CD4-positive, alpha-beta memory T cell (primary cell): ENCODE measurements at regions not wholly inside any gene's neighbourhood (a gene's known extent, or its start where the extent isn't known, plus 50 kb on each side); places are given as distances from the start of the nearest gene placed in this dataset.
"Not testable (repeated sequence)": the region's sequence is repeated elsewhere in the genome, so short reads cannot be mapped to it uniquely, and the experiment has no call there.

Experiments
- CTCF ChIA-PET: fragments of 350-600 bp; sonication (Branson Sonifier 250); formaldehyde crosslinking; loops from one replicate; lab custom pipeline; 2021; ENCODE audit warnings: inconsistent platforms; ENCODE audit not compliant: partially characterized antibody; lab: Charles Lee
- POLR2A ChIA-PET: fragments of 350-600 bp; sonication (Branson Sonifier 250); formaldehyde crosslinking; loops from one replicate; lab custom pipeline; 2021; ENCODE audit not compliant: partially characterized antibody; lab: Charles Lee
- DNase-seq, 5 donors: peaks; one replicate each; pipeline versions ENCODE4 v3.0.0 to v3.0.0-alpha.2; 2020 to 2022; ENCODE audit warnings: mixed read lengths in 1 of 5
- H3K27ac ChIP-seq: one replicate; pipeline ENCODE4 v1.7.0; 2013; ENCODE audit warnings: low read depth, low read length
- H3K27me3 ChIP-seq: 2 replicates; pipeline ENCODE4 v1.7.0; 2013; ENCODE audit warnings: mild to moderate bottlenecking, low read length, moderate library complexity; ENCODE audit not compliant: insufficient read depth
- H3K36me3 ChIP-seq: 2 replicates; pipeline ENCODE4 v1.7.0; 2013; ENCODE audit warnings: mild to moderate bottlenecking, low read length, moderate library complexity; ENCODE audit not compliant: insufficient read depth
- H3K4me1 ChIP-seq: 2 replicates; pipeline ENCODE4 v1.7.0; 2013; ENCODE audit warnings: mild to moderate bottlenecking, low read length, moderate library complexity; ENCODE audit not compliant: insufficient read depth
- H3K4me3 ChIP-seq, 2 donors: one replicate each; pipeline ENCODE4 v1.7.0; 2013; ENCODE audit warnings: low read length in 2 of 2, mild to moderate bottlenecking in 1 of 2
- H3K9me3 ChIP-seq, 2 donors: one replicate each; pipeline ENCODE4 v1.7.0; 2013; ENCODE audit warnings: low read length in 2 of 2, control low read depth in 1 of 2; ENCODE audit not compliant: control insufficient read depth in 1 of 2
- H3K27ac Mint-ChIP-seq, 7 donors: one replicate each; pipeline ENCODE4 v1.8.0; 2020 to 2021; ENCODE audit warnings: mixed read lengths in 7 of 7, mild to moderate bottlenecking in 6 of 7, inconsistent platforms in 3 of 7, moderate library complexity in 3 of 7
- H3K27me3 Mint-ChIP-seq, 2 donors: one replicate each; pipeline ENCODE4 v1.8.0; 2020 to 2021; ENCODE audit warnings: mixed read lengths in 2 of 2
- H3K36me3 Mint-ChIP-seq, 2 donors: one replicate each; pipeline ENCODE4 v1.8.0; 2020 to 2021; ENCODE audit warnings: mixed read lengths in 2 of 2, inconsistent platforms in 1 of 2, mild to moderate bottlenecking in 1 of 2
- H3K4me1 Mint-ChIP-seq, 4 donors: one replicate each; pipeline ENCODE4 v1.8.0; 2020 to 2021; ENCODE audit warnings: mixed read lengths in 4 of 4, mild to moderate bottlenecking in 1 of 4
- H3K4me3 Mint-ChIP-seq, 8 donors: one replicate each; pipeline ENCODE4 v1.8.0; 2020 to 2021; ENCODE audit warnings: mixed read lengths in 8 of 8, mild to moderate bottlenecking in 7 of 8, moderate library complexity in 6 of 8, inconsistent platforms in 3 of 8
- H3K9me3 Mint-ChIP-seq, 8 donors: one replicate each; pipeline ENCODE4 v1.8.0; 2020 to 2021; ENCODE audit warnings: mixed read lengths in 8 of 8, mild to moderate bottlenecking in 5 of 8, inconsistent platforms in 3 of 8, moderate library complexity in 1 of 8
- intact Hi-C: fragments of 100-400 bp; cut with micrococcal nuclease; formaldehyde crosslinking; loops from one replicate; pipeline ENCODE4 v1.15.1; 2023

DNA sequence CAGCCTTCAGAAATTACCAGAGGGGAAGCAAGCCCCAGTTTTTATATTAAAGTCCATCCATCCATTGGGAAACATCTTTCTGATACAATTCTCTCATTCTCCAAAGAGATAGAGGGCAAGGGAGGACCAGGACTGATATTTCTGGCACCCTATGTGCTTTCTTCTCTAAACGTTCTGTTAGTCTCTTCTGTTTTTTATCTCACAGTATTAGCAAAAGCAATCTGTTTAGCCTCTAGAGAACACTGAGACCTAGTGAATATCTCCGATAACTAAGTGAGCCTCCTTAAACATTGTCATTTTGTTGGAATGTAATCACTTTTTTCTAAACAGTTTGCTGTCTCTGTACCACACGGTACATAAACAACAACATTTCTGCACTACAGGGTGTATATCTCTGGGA, 464.6 kb downstream of the JRKL start:
- ChIA-PET CTCF (no interaction called here), POLR2A (no interaction called here)
- H3K36me3 Mint-ChIP-seq, result no peaks in the 10 kb centered on the region
- no peak for DNase-seq
- Histone ChIP-seq H3K4me3 (no peak overlapping the region), H3K27ac (no peak overlapping the region), H3K4me1 (no peaks in the 10 kb centered on the region), H3K9me3 (no peaks in the 10 kb centered on the region), H3K36me3 (no peaks in the 10 kb centered on the region), H3K27me3 (no peaks in the 10 kb centered on the region)
- peaks cover 0 to 11% (median 3%) of the 10 kb centered on the region in 8 donors for H3K9me3 Mint-ChIP-seq
- H3K27ac Mint-ChIP-seq, result no peak overlapping the region
- no peaks in the 10 kb centered on the region for H3K4me1 Mint-ChIP-seq
- H3K4me3 Mint-ChIP-seq, result no peak overlapping the region
- no peaks in the 10 kb centered on the region for H3K27me3 Mint-ChIP-seq
- intact Hi-C loops, result no loop called here

DNA sequence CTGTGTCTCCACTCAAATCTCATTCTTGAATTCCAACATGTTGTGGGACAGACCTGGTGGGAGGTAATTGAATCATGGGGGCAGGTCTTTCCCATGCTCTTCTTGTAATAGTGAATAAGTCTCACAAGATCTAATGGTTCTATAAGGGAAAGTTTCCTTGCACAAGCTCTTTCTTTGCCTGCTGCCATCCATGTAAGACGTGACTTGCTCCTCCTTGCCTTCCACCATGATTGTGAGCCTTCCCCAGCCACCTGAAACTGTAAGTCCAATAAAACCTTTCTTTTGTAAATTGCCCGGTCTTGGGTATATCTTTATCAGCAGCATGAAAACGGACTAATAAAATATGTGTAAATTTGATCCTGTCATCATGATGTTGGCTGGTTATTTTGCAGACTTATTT, 471.9 kb downstream of the JRKL start:
- H3K27ac Mint-ChIP-seq, H3K36me3 Mint-ChIP-seq, CTCF ChIA-PET, intact Hi-C loops, H3K4me1 ChIP-seq, H3K27me3 Mint-ChIP-seq, H3K9me3 ChIP-seq, H3K27me3 ChIP-seq, POLR2A ChIA-PET, DNase-seq, H3K4me3 ChIP-seq, H3K4me3 Mint-ChIP-seq, H3K4me1 Mint-ChIP-seq, H3K36me3 ChIP-seq, H3K27ac ChIP-seq: not testable (repeated sequence)
- H3K9me3 Mint-ChIP-seq, result peaks cover 0 to 12% (median 2%) of the 10 kb centered on the region in 8 donors

DNA sequence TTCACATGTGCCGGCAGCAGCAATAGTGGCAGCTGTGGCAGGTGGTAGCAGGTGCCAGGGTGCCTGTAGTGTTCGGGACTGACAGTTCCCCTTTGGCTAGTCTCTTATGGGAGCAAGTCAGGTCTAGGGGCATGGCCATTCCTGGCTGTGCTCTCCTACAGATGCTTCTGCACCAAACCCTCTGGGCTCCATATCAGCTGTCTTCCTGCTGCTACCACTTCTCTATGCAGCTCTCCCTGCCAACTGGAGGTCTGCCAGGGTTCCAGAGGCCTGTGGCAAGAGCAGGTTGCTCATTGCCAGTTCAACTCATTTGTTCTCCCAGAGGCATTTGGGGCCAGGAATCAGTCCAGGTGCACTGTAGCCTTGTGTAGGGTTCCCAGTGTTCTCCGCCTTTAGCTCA, 473.7 kb downstream of the JRKL start:
- POLR2A ChIA-PET, result no interaction called here

DNA sequence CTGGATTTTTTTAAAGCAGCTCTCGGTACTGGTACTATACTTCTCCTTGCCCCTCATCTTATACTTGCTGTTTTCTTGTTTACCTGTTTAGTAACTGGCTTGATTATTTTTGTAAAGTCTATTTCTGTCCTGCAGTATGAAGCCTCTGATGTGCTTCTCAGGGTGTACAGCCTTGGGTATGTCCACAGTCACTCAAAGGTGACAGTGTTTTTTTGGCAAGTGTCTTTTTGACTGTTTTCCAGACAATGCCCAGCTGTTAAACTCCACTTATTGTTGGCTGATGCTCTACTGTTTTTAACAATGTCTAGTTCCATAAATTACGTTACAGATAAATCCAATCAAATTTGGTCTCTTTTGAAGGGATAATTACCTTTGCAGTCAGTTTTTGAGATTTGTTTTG, 475.2 kb downstream of the JRKL start:
- CTCF ChIA-PET, result no interaction called here
- Mint-ChIP-seq H3K36me3 (no peaks in the 10 kb centered on the region), H3K4me3 (no peak overlapping the region), H3K9me3 (peaks cover 0 to 10% (median 3%) of the 10 kb centered on the region in 8 donors), H3K4me1 (no peaks in the 10 kb centered on the region), H3K27me3 (no peaks in the 10 kb centered on the region), H3K27ac (no peak overlapping the region)
- Histone ChIP-seq H3K9me3 (no peaks in the 10 kb centered on the region), H3K4me3 (no peak overlapping the region), H3K27ac (no peak overlapping the region), H3K4me1 (no peaks in the 10 kb centered on the region), H3K36me3 (no peaks in the 10 kb centered on the region), H3K27me3 (no peaks in the 10 kb centered on the region)
- POLR2A ChIA-PET, result no interaction called here
- intact Hi-C loops, result no loop called here
- DNase-seq, result no peak

More for the DNA sequence above, 473.7 kb downstream of the JRKL start:
- Mint-ChIP-seq H3K27me3 (no peaks in the 10 kb centered on the region), H3K4me3 (no peak overlapping the region), H3K36me3 (no peaks in the 10 kb centered on the region), H3K4me1 (no peaks in the 10 kb centered on the region), H3K9me3 (peaks cover 0 to 12% (median 2%) of the 10 kb centered on the region in 8 donors), H3K27ac (no peak overlapping the region)
- Histone ChIP-seq H3K4me1 (no peaks in the 10 kb centered on the region), H3K27ac (no peak overlapping the region), H3K36me3 (no peaks in the 10 kb centered on the region), H3K9me3 (no peaks in the 10 kb centered on the region), H3K27me3 (no peaks in the 10 kb centered on the region), H3K4me3 (no peak overlapping the region)
- intact Hi-C loops, result no loop called here
- CTCF ChIA-PET, result no interaction called here
- no peak for DNase-seq

DNA sequence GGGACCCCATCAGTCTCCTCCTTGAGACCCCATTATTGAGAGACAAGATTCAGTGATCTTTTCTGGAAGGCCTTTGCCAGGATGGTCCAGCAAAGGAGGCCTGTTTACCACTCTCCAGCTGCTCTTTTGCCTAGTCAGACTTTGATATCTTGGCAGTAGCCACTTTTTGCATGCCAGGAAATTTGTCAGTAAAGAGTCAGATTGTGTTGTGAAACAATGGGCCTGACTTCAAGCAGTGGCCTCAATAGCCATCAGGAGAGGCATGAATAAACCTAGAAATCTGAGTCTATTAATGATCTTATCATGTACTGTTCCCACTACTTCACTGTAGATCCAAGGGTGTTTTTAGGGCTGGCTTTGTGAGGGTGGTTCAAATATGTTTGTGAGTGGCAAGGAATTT, 479.4 kb downstream of the JRKL start:
- Mint-ChIP-seq H3K27ac (no peak overlapping the region), H3K9me3 (peaks cover 0 to 4% (median 2%) of the 10 kb centered on the region in 8 donors), H3K4me1 (no peaks in the 10 kb centered on the region), H3K36me3 (no peaks in the 10 kb centered on the region), H3K4me3 (no peak overlapping the region), H3K27me3 (no peaks in the 10 kb centered on the region)
- H3K9me3 ChIP-seq, result no peaks in the 10 kb centered on the region
- no peak overlapping the region for H3K27ac ChIP-seq
- CTCF ChIA-PET, result no interaction called here
- H3K4me1 ChIP-seq, result no peaks in the 10 kb centered on the region
- no peaks in the 10 kb centered on the region for H3K36me3 ChIP-seq
- POLR2A ChIA-PET, result no interaction called here
- no peak overlapping the region for H3K4me3 ChIP-seq
- DNase-seq, result no peak
- no peaks in the 10 kb centered on the region for H3K27me3 ChIP-seq
- intact Hi-C loops, result no loop called here

DNA sequence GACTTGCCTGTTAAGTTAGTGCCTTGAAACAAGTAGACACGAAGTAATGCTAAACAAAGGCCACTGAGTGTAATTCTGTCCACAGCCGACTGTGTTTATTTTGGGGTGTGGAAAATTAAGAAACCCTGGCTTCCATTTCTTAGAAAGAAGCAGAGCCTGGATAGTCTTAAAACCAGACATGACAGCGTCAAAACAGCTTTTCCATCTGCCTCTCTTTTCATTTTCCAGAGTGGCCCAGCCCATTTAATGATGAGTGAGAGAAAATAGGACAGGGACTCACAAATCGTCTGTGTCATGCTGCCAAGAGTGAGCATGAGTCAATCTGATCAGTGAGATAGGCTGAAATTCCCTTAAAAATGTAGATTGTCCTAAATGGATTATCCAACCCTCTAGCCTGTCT, 485.9 kb downstream of the JRKL start:
- Mint-ChIP-seq H3K27ac (no peak overlapping the region), H3K27me3 (no peaks in the 10 kb centered on the region), H3K9me3 (peaks cover 0 to 5% (median 0%) of the 10 kb centered on the region in 8 donors), H3K4me3 (no peak overlapping the region), H3K4me1 (no peaks in the 10 kb centered on the region), H3K36me3 (no peaks in the 10 kb centered on the region)
- H3K4me3 ChIP-seq, result no peak overlapping the region
- no peaks in the 10 kb centered on the region for H3K27me3 ChIP-seq
- ChIA-PET CTCF (no interaction called here), POLR2A (no interaction called here)
- DNase-seq, result no peak
- intact Hi-C loops, result no loop called here
- no peak overlapping the region for H3K27ac ChIP-seq
- H3K9me3 ChIP-seq, result no peaks in the 10 kb centered on the region
- H3K4me1 ChIP-seq, result no peaks in the 10 kb centered on the region
- no peaks in the 10 kb centered on the region for H3K36me3 ChIP-seq

DNA sequence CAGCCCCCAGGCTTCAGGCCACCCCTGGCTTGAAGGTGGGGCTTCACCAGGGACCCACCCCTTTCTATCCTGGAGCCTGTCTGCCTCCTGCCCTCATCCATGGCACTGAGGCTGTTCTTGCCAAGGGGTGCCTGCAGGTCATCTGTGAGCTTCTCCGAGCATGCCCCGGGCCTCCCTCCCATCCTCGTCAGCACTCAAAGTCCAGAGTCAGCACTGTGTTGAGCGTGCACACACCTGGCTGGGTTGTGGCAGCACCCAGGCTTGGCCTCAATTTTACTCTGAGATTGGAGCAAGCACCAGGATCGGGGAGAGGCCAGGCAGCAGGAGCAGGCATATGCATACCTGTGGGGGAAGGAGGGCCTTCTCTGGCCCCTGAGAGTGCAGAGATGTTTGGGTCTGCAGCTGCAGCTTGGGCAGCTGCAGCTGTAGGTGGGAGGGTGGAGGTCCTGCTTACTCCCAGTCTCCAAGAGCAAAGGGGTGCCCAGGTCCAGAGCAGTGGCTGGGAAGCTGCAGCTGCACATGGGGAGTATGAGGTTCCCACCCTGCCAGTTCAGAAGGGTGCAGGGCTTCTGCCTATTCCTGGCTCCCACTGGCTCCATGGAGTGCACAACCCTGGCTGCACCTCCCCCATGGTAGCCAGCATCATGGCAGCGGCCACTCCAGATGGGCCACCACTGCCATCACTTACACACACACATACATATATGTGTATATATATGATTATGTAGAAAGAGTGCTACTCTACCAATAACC, 488.7 kb downstream of the JRKL start:
- Mint-ChIP-seq H3K27me3 (no peaks in the 10 kb centered on the region), H3K9me3 (peaks cover 0 to 7% (median 4%) of the 10 kb centered on the region in 8 donors), H3K4me1 (no peaks in the 10 kb centered on the region), H3K36me3 (no peaks in the 10 kb centered on the region), H3K27ac (no peak overlapping the region), H3K4me3 (no peak overlapping the region)
- ChIA-PET POLR2A (no interaction called here), CTCF (interaction anchor here (1.0 kb wide), 1 partner anchor 18 kb away, joined by 3 read pairs; no protein-coding TSS in a partner anchor)
- Histone ChIP-seq H3K4me3 (no peak overlapping the region), H3K27me3 (no peaks in the 10 kb centered on the region), H3K9me3 (no peaks in the 10 kb centered on the region), H3K4me1 (no peaks in the 10 kb centered on the region), H3K27ac (no peak overlapping the region), H3K36me3 (no peaks in the 10 kb centered on the region)
- intact Hi-C loops, result no loop called here
- peak in 1 of 5 donors; percentile 19 for DNase-seq
